H54 (cell line): ENCODE measurements at regions not wholly inside any gene's neighbourhood (a gene's known extent, or its start where the extent isn't known, plus 50 kb on each side); places are given as distances from the start of the nearest gene placed in this dataset.
A peak's percentile ranks its signal among the peaks of the same experiment; 100 is the strongest.

Experiments
- DNase-seq: peaks from one replicate; pipeline ENCODE4 v3.0.0; 2011; ENCODE audit warnings: low spot score, mixed read lengths; ENCODE audit not compliant: insufficient read length
- FAIRE-seq: peaks from 3 replicates; lab custom pipeline; 2011; peaks lifted over from hg19 to GRCh38; lab: Jason Lieb, UNC
- POLR2A ChIP-seq: IDR thresholded peaks from 2 replicates; pipeline ENCODE4 v1.6.1; 2011; ENCODE audit warnings: low read depth, mild to moderate bottlenecking, low read length

GRCh38 chr18:46322411-46322891, 218.3 kb downstream of the HAUS1 start:
- TF ChIP-seq POLR2A: no peak
- DNase-seq (no peak), FAIRE-seq (no peak)

GRCh38 chr18:46322941-46323340, 218.8 kb downstream of the HAUS1 start:
- DNase-seq (no peak), FAIRE-seq (no peak)
- no peak for TF ChIP-seq POLR2A

GRCh38 chr18:46324087-46324955, 220.1 kb downstream of the HAUS1 start:
- no peak for TF ChIP-seq POLR2A
- DNase-seq (peak; percentile 78), FAIRE-seq (peak; percentile 64)

GRCh38 chr18:46325895-46326294, 221.7 kb downstream of the HAUS1 start:
- DNase-seq (no peak), FAIRE-seq (no peak)
- no peak for TF ChIP-seq POLR2A

- FAIRE-seq (no peak), DNase-seq (no peak)
- TF ChIP-seq POLR2A: no peak
Measured at GRCh38 chr18:46329736-46330246, 225.6 kb downstream of the HAUS1 start.

GRCh38 chr18:46331316-46331715, 227.1 kb downstream of the HAUS1 start:
- DNase-seq (no peak), FAIRE-seq (no peak)
- no peak for TF ChIP-seq POLR2A

- FAIRE-seq (no peak), DNase-seq (no peak)
- no peak for TF ChIP-seq POLR2A
Measured at GRCh38 chr18:46332286-46332801, 228.2 kb downstream of the HAUS1 start.

- TF ChIP-seq POLR2A: no peak
- FAIRE-seq (no peak), DNase-seq (no peak)
Measured at GRCh38 chr18:46332921-46333341, 228.7 kb downstream of the HAUS1 start.

GRCh38 chr18:46333431-46334135, 229.4 kb downstream of the HAUS1 start:
- no peak for DNase-seq
- FAIRE-seq: no peak
- TF ChIP-seq POLR2A: no peak

GRCh38 chr18:46334868-46335281, 230.7 kb downstream of the HAUS1 start:
- FAIRE-seq (no peak), DNase-seq (no peak)

GRCh38 chr18:46335534-46336101, 231.4 kb downstream of the HAUS1 start:
- DNase-seq (no peak), FAIRE-seq (no peak)
- no peak for TF ChIP-seq POLR2A

More at GRCh38 chr18:46334868-46335281, 230.7 kb downstream of the HAUS1 start:
- TF ChIP-seq POLR2A: no peak

GRCh38 chr18:46336278-46337111, 232.3 kb downstream of the HAUS1 start:
- FAIRE-seq: no peak
- DNase-seq: no peak
- no peak for TF ChIP-seq POLR2A

GRCh38 chr18:46337271-46337670, 233.1 kb downstream of the HAUS1 start:
- FAIRE-seq (no peak), DNase-seq (no peak)
- TF ChIP-seq POLR2A: no peak
